ENCODE measurements at regions not wholly inside any gene's neighbourhood (a gene's known extent, or its start where the extent isn't known, plus 50 kb on each side); places are given as distances from the start of the nearest gene placed in this dataset.
"Not testable (repeated sequence)": the region's sequence is repeated elsewhere in the genome, so short reads cannot be mapped to it uniquely, and the experiment has no call there.

DNA sequence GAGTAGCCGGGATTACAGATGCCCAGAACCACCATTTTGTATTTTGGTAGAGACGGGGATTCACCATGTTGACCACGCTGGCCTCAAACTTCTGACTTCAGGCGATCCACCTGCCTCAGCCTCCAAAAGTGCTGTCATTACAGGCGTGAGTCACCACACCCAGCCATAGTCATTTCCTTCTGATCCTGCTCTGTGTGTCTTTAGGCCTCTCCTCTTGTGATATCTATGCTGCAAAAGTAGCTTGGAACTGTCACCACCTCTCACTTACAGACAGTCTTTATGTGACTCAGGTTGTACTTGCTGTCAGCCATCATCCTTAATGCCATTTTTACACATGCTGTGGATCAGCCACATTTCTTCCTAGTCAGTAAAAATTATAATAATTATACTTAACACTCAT lies 286.3 kb downstream of the CDY2B start:
- FAIRE-seq = not testable (repeated sequence)

DNA sequence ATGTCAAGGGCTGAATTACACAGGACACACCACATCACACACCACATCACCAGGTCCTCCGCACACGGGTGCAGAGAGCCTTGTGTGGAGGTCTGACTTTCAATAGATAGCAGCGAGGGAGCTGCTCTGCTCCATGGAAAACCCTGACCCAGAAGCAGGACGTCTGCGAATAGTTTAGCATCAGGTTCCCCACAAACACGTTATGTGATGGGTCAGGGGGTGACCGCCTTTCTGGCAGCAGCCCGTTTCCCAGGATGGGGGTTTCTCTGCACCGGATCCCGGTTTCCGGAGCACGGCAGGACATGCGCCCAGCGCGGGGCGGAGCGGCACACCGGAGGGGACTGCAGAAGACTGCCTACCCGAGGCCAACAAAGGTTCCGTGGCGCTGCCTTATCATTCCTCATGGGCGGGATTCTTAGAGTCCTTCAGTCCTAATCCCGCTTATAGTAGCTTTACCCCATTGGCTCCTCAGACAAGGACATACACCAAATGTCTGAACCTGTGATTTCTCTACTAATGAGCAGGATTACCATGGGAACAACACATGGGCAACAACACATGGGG lies 300.0 kb downstream of the CDY2B start:
- not testable (repeated sequence) for FAIRE-seq

More for the DNA sequence above, 286.3 kb downstream of the CDY2B start:
- DNase-seq (ENCODE audit: low spot score) = not testable (repeated sequence)

DNA sequence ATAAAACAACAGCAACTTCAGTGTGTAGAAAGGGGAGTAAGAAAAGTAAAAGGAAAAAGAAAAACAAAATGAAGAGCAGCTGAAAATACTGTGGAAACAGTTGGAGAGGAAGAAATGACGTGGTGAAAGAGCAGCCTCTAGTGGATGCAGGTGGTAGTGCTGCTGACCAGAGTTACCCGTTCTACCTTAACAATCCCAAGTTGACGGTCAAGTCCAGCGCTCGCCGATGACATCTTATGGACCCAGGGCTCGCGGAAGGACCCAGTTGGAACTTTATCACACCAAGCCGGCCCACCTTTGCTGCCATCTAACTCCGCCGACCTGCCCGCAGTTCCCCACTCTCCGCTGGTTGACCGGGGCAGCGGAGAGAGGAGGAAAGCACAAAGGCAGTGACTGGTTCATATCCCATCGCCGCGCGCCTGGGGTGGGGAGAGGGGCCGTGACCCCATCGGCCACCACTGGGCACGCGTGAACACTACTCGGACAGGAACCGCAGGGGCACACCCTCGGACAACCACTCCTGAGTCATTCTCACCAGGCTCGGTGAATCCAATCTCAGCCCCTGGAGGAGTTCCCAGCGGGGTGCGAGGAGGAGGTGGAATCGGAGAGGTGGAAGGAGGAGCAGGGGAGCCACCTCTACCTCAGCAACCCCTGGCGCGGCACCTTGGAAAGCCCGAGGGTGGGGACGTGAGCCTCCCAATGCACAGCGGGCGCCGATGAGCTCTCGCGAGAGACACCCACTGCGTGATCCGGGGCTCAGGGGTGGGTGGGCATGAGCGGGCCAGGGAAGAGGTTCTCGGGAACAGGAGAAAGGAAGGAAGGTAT lies 300.7 kb downstream of the CDY2B start:
- FAIRE-seq = peak; percentile 89

More for the DNA sequence above, 300.0 kb downstream of the CDY2B start:
- not testable (repeated sequence) for DNase-seq (ENCODE audit: low spot score)

DNA sequence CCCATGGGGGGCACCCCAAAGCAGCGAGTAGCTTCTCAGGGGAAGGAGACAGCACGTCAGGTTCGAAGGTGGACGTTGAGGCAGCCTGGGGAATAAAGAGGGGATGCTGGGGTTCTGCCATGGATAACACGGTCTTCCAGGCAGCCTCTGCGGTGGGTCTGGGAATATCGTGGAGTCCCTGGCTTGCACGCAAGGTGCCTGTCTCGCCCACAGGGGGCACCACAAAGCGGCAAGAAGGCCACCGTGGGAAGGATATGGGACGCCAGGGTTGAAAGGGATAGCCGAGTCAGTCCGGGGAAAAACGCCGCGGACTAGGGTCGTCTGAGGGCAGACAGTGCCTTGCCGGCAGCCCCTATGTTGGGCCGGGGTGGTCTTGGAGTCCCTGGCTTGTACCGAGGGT lies 316.9 kb downstream of the CDY2B start:
- FAIRE-seq; DNase-seq (ENCODE audit: low spot score): not testable (repeated sequence)

More for the DNA sequence above, 300.7 kb downstream of the CDY2B start:
- not testable (repeated sequence) for DNase-seq (ENCODE audit: low spot score)

Measured in RCC 7860 (cell line).